ENCODE measurements at regions not wholly inside any gene's neighbourhood (a gene's known extent, or its start where the extent isn't known, plus 50 kb on each side); places are given as distances from the start of the nearest gene placed in this dataset.
"Not testable (repeated sequence)": the region's sequence is repeated elsewhere in the genome, so short reads cannot be mapped to it uniquely, and the experiment has no call there.

GRCh38 chr18:66874812-66875474, 271.1 kb upstream of the CDH19 start:
- DNase-seq (ENCODE audit: low read depth, low spot score), result no peak

GRCh38 chr18:66874375-66874774, 270.5 kb upstream of the CDH19 start:
- DNase-seq (ENCODE audit: low read depth, low spot score), result no peak

- DNase-seq (ENCODE audit: low read depth, low spot score), result no peak
These were observed 270.0 kb upstream of the CDH19 start for GRCh38 chr18:66873899-66874298.

GRCh38 chr18:66872277-66872676, 268.4 kb upstream of the CDH19 start:
- DNase-seq (ENCODE audit: low read depth, low spot score), result peak; percentile 13

GRCh38 chr18:66867653-66868052, 263.8 kb upstream of the CDH19 start:
- peak; percentile 61 for DNase-seq (ENCODE audit: low read depth, low spot score)

- DNase-seq (ENCODE audit: low read depth, low spot score), result not testable (repeated sequence)
These were observed 262.6 kb upstream of the CDH19 start for GRCh38 chr18:66866427-66866940.

- no peak for DNase-seq (ENCODE audit: low read depth, low spot score)
These were observed 234.6 kb upstream of the CDH19 start for GRCh38 chr18:66838340-66838987.

GRCh38 chr18:66833646-66834045, 229.8 kb upstream of the CDH19 start:
- DNase-seq (ENCODE audit: low read depth, low spot score), result no peak

- no peak for DNase-seq (ENCODE audit: low read depth, low spot score)
These were observed 222.3 kb upstream of the CDH19 start for GRCh38 chr18:66826211-66826610.

- DNase-seq (ENCODE audit: low read depth, low spot score), result no peak
These were observed 221.5 kb upstream of the CDH19 start for GRCh38 chr18:66825347-66825746.

- DNase-seq (ENCODE audit: low read depth, low spot score), result no peak
These were observed 215.3 kb upstream of the CDH19 start for GRCh38 chr18:66819235-66819634.

- DNase-seq (ENCODE audit: low read depth, low spot score), result no peak
These were observed 209.2 kb upstream of the CDH19 start for GRCh38 chr18:66813138-66813537.

GRCh38 chr18:66795051-66795450, 191.2 kb upstream of the CDH19 start:
- DNase-seq (ENCODE audit: low read depth, low spot score), result peak; percentile 13

GRCh38 chr18:66792466-66792865, 188.6 kb upstream of the CDH19 start:
- peak; percentile 10 for DNase-seq (ENCODE audit: low read depth, low spot score)

- DNase-seq (ENCODE audit: low read depth, low spot score), result no peak
These were observed 176.7 kb upstream of the CDH19 start for GRCh38 chr18:66780609-66781008.

- no peak for DNase-seq (ENCODE audit: low read depth, low spot score)
These were observed 174.2 kb upstream of the CDH19 start for GRCh38 chr18:66778048-66778447.

- no peak for DNase-seq (ENCODE audit: low read depth, low spot score)
These were observed 165.5 kb upstream of the CDH19 start for GRCh38 chr18:66769375-66769774.

- DNase-seq (ENCODE audit: low read depth, low spot score), result no peak
These were observed 160.3 kb upstream of the CDH19 start for GRCh38 chr18:66764230-66764629.

GRCh38 chr18:66761166-66761565, 157.3 kb upstream of the CDH19 start:
- DNase-seq (ENCODE audit: low read depth, low spot score), result no peak

GRCh38 chr18:66760559-66760958, 156.7 kb upstream of the CDH19 start:
- DNase-seq (ENCODE audit: low read depth, low spot score), result no peak

- no peak for DNase-seq (ENCODE audit: low read depth, low spot score)
These were observed 155.3 kb upstream of the CDH19 start for GRCh38 chr18:66759050-66759828.

- no peak for DNase-seq (ENCODE audit: low read depth, low spot score)
These were observed 154.1 kb upstream of the CDH19 start for GRCh38 chr18:66757946-66758345.

- no peak for DNase-seq (ENCODE audit: low read depth, low spot score)
These were observed 150.4 kb upstream of the CDH19 start for GRCh38 chr18:66754335-66754734.

Data from astrocyte of the hippocampus (primary cell).